K562 (cell line): ENCODE measurements at regions not wholly inside any gene's neighbourhood (a gene's known extent, or its start where the extent isn't known, plus 50 kb on each side); places are given as distances from the start of the nearest gene placed in this dataset.

ENCODE experiments used
- ATAC-seq: fragments of 200-7000 bp; cut with Tn5 transposase; 3 replicates; pipeline ENCODE4 v1.9.1; 2020; ENCODE audit warnings: moderate library complexity
- BruUV-seq: library from RNA; stranded (reverse); fragments of 400-500 nt; replicated peaks from 2 replicates; lab custom pipeline; 2021; lab: Mats Ljungman, UMichigan
- CTCF ChIA-PET: fragments of 300-600 bp; formaldehyde crosslinking; extraction: SDS; loops from one replicate; lab custom pipeline; 2021; ENCODE audit warnings: low intra/inter-chr PET ratio; lab: Yijun Ruan, JAX
- POLR2A ChIA-PET: fragments of 300-600, 350-650 bp; sonication (Branson Sonifier 250); formaldehyde crosslinking; extraction: SDS; loops from one replicate; lab custom pipeline; 2021; ENCODE audit warnings: antibody characterized with exemption, inconsistent platforms; lab: Yijun Ruan, JAX
- DNase-seq, 4 experiments: peaks; one replicate each; pipeline versions ENCODE4 v3.0.0 to v3.0.0-alpha.2; 2011 to 2018; ENCODE audit warnings: low spot score in 3 of 4, mixed read lengths in 3 of 4; ENCODE audit errors: extremely low read depth in 1 of 4
- FAIRE-seq: peaks from 2 replicates; lab custom pipeline; 2011; peaks lifted over from hg19 to GRCh38; lab: Jason Lieb, UNC
- H2AFZ ChIP-seq: 2 replicates; pipeline ENCODE4 v1.6.0; 2011; ENCODE audit warnings: low read depth, low read length, control low read depth, inconsistent platforms
- H3K27ac ChIP-seq: fragments of 200-600 bp; 3 replicates; pipeline ENCODE4 v1.8.0; 2011; ENCODE audit warnings: low read depth, mild to moderate bottlenecking, control low read depth, inconsistent platforms, low read length, moderate library complexity, mixed read lengths; ENCODE audit errors: extremely low read depth
- H3K27me3 ChIP-seq, 2 experiments: fragments of 300-600 bp in 1 of 2; 2 replicates in 1 of 2; 3 replicates in 1 of 2; pipeline versions ENCODE4 v1.6.0 to v1.8.0; 2011; ENCODE audit warnings: inconsistent platforms in 2 of 2, low read length in 2 of 2, mild to moderate bottlenecking in 1 of 2, mixed read lengths in 1 of 2, moderate library complexity in 1 of 2; ENCODE audit not compliant: control insufficient read depth in 2 of 2, insufficient read depth in 2 of 2
- H3K36me3 ChIP-seq: fragments of 300-600 bp; 3 replicates; pipeline ENCODE4 v1.8.0; 2011; ENCODE audit warnings: mild to moderate bottlenecking, low read length, inconsistent platforms; ENCODE audit not compliant: control insufficient read depth, insufficient read depth
- H3K4me1 ChIP-seq, 2 experiments: fragments of 200-600 bp in 1 of 2; replicated peaks in 1 of 2; 2 replicates in 1 of 2; 3 replicates in 1 of 2; pipeline versions ENCODE4 v1.5.1 to v1.8.0; 2011; ENCODE audit warnings: inconsistent platforms in 2 of 2, low read length in 2 of 2, mild to moderate bottlenecking in 1 of 2, mixed read lengths in 1 of 2, moderate library complexity in 1 of 2; ENCODE audit not compliant: control insufficient read depth in 2 of 2, insufficient read depth in 2 of 2
- H3K4me2 ChIP-seq: 2 replicates; pipeline ENCODE4 v1.6.1; 2011; ENCODE audit warnings: low read length, control low read depth, inconsistent platforms, mixed read lengths; ENCODE audit not compliant: insufficient read depth
- H3K4me3 ChIP-seq: fragments of 200-600 bp; sonication (generic), shearing (Covaris generic); 2 replicates; pipeline ENCODE4 v1.5.1; 2016; ENCODE audit warnings: control low read depth, inconsistent platforms
- H3K79me2 ChIP-seq: fragments of 200-600 bp; 3 replicates; pipeline ENCODE4 v1.8.0; 2011; ENCODE audit warnings: low read length, inconsistent platforms; ENCODE audit not compliant: control insufficient read depth, insufficient read depth
- H3K9ac ChIP-seq, 2 experiments: 2 replicates each; pipeline versions ENCODE4 v1.6.0 to v1.6.1; 2011; ENCODE audit warnings: low read depth in 2 of 2, low read length in 2 of 2, control low read depth in 1 of 2, inconsistent platforms in 1 of 2, mild to moderate bottlenecking in 1 of 2, mixed read lengths in 1 of 2; ENCODE audit not compliant: insufficient read depth in 1 of 2
- H3K9me1 ChIP-seq: one replicate; pipeline ENCODE4 v1.6.0; 2011; ENCODE audit warnings: inconsistent platforms, mild to moderate bottlenecking, low read length, moderate library complexity; ENCODE audit not compliant: control insufficient read depth, insufficient read depth
- H3K9me3 ChIP-seq: replicated peaks from 2 replicates; pipeline ENCODE4 v1.5.1; 2011; ENCODE audit warnings: low read depth, low read length, inconsistent platforms; ENCODE audit not compliant: control insufficient read depth, insufficient read depth
- H4K20me1 ChIP-seq: replicated peaks from 2 replicates; pipeline ENCODE4 v1.6.1; 2011; ENCODE audit warnings: low read length, inconsistent platforms, mixed read lengths; ENCODE audit not compliant: control insufficient read depth, insufficient read depth
- ARID2 ChIP-seq: fragments of 450-650 bp; IDR thresholded peaks from 2 replicates; pipeline ENCODE4 v1.6.1; 2017; ENCODE audit warnings: antibody characterized with exemption, mild to moderate bottlenecking
- EP400 ChIP-seq: fragments of 450-650 bp; IDR thresholded peaks from 2 replicates; pipeline ENCODE4 v1.6.1; 2017; ENCODE audit warnings: antibody characterized with exemption, mild to moderate bottlenecking, moderate library complexity
- ETV5 ChIP-seq: sonication (generic); formaldehyde crosslinking; IDR thresholded peaks from 2 replicates; pipeline ENCODE4 v1.4.0; 2020; ENCODE audit warnings: low read depth, mild to moderate bottlenecking, missing genetic modification reagents
- GATAD2A ChIP-seq: fragments of 450-650 bp; IDR thresholded peaks from 2 replicates; pipeline ENCODE4 v1.6.1; 2017
- HMGN3 ChIP-seq: IDR thresholded peaks from 2 replicates; pipeline ENCODE4 v1.6.1; 2011; ENCODE audit warnings: borderline replicate concordance, low read depth, mild to moderate bottlenecking, mixed read lengths, low read length; ENCODE audit not compliant: insufficient read length; ENCODE audit errors: extremely low read depth
- HOMEZ ChIP-seq: fragments of 250-450 bp; sonication (Bioruptor Pico); IDR thresholded peaks from 2 replicates; pipeline ENCODE4 v1.4.0; 2020; ENCODE audit warnings: mild to moderate bottlenecking, moderate library complexity
- KDM1A ChIP-seq, 2 experiments: fragments of 450-650 bp; IDR thresholded peaks; 2 replicates each; pipeline ENCODE4 v1.6.1; 2016; ENCODE audit warnings: mild to moderate bottlenecking in 2 of 2
- MEF2A ChIP-seq: IDR thresholded peaks from 2 replicates; pipeline ENCODE4 v1.6.1; 2011; ENCODE audit warnings: low read depth, mild to moderate bottlenecking, low read length, moderate library complexity; ENCODE audit not compliant: control insufficient read depth
- OTX1 ChIP-seq: fragments of 450-650 bp; formaldehyde crosslinking; IDR thresholded peaks from 2 replicates; pipeline ENCODE4 v1.4.0; 2022; ENCODE audit warnings: mild to moderate bottlenecking
- PURB ChIP-seq: sonication (generic); formaldehyde crosslinking; IDR thresholded peaks from 2 replicates; pipeline ENCODE4 v1.9.0; 2021; ENCODE audit warnings: low read depth, mild to moderate bottlenecking, missing genetic modification reagents
- ZBED1 ChIP-seq: IDR thresholded peaks from 2 replicates; pipeline ENCODE4 v1.6.1; 2014
- ZNF274 ChIP-seq: IDR thresholded peaks from 2 replicates; pipeline ENCODE4 v1.6.1; 2011; ENCODE audit warnings: low read depth, mild to moderate bottlenecking, low read length, moderate library complexity, borderline replicate concordance
- ZNF75A ChIP-seq: fragments of 450-650 bp; formaldehyde crosslinking; IDR thresholded peaks from 2 replicates; pipeline ENCODE4 v1.4.0; 2020; ENCODE audit warnings: mild to moderate bottlenecking
- WGBS: fragments of 100-300 bp; shearing (Covaris generic); methylation state at CpG from one replicate; pipeline ENCODE4 v1.1.6; 2016; ENCODE audit warnings: low coverage, mixed read lengths; ENCODE audit not compliant: insufficient coverage; ENCODE audit errors: missing lambda C conversion rate; 5-methylcytosine and 5-hydroxymethylcytosine counted together
- in situ Hi-C: fragments of 300-500 bp; cut with MboI; formaldehyde crosslinking; loops from 4 replicates; pipeline ENCODE4 v1.15.0; 2018; ENCODE audit warnings: inconsistent platforms, mixed read lengths
- intact Hi-C: fragments of 100-400 bp; cut with micrococcal nuclease; formaldehyde crosslinking; loops from 2 replicates; pipeline ENCODE4 v1.14.2; 2022
- TF ChIP-seq, protein P1 (sequence below): sonication (generic); formaldehyde crosslinking; IDR thresholded peaks from 2 replicates; pipeline ENCODE4 v1.8.1; 2022; ENCODE audit warnings: missing genetic modification reagents
- TF ChIP-seq, protein P2 (sequence below): sonication (generic); formaldehyde crosslinking; IDR thresholded peaks from 2 replicates; pipeline ENCODE4 v1.8.1; 2023; ENCODE audit warnings: mild to moderate bottlenecking, missing genetic modification reagents, moderate library complexity

DNA sequence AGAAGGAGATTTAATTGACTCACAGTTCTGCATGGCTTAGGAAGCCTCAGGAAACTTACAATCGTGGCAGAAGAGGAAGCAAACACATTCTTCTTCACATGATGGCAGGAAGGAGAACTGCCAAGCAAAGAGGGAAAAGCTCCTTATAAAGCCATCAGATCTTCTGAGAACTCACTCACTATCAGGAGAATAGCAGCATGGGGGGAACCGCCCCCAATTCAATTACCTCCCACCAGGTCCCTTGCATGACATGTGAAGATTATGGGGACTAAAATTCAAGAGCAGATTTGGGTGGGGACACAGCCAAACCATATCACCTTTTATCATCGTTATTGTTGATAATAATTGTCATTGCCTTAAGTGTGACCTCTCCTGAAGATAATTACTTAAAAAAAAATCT is 197.9 kb upstream of the SLC14A2 start:
- Histone ChIP-seq H4K20me1 (no peaks in the 10 kb centered on the region), H3K36me3 (no peaks in the 10 kb centered on the region), H3K4me3 (no peak overlapping the region), H2AFZ (no peak overlapping the region), H3K9me3 (no peaks in the 10 kb centered on the region), H3K4me2 (no peak overlapping the region), H3K27me3 (no peaks in the 10 kb centered on the region), H3K9me1 (no peaks in the 10 kb centered on the region), H3K79me2 (no peaks in the 10 kb centered on the region), H3K4me1 (no peaks in the 10 kb centered on the region), H3K27ac (no peak overlapping the region), H3K9ac (no peak overlapping the region)
- no peak for FAIRE-seq
- ChIA-PET CTCF (no interaction called here), POLR2A (no interaction called here)
- intact Hi-C loops: no loop called here
- no peak for ATAC-seq
- BruUV-seq: no TSS peak
- in situ Hi-C loops: no loop called here
- WGBS: 0% methylated on average over 3 of the region's 3 CpGs
- TF ChIP-seq ARID2: no peak
- no peak for TF ChIP-seq ZNF274
- TF ChIP-seq KDM1A (IDR thresholded peaks at IDR 0.05): no peak
- DNase-seq: no peak

DNA sequence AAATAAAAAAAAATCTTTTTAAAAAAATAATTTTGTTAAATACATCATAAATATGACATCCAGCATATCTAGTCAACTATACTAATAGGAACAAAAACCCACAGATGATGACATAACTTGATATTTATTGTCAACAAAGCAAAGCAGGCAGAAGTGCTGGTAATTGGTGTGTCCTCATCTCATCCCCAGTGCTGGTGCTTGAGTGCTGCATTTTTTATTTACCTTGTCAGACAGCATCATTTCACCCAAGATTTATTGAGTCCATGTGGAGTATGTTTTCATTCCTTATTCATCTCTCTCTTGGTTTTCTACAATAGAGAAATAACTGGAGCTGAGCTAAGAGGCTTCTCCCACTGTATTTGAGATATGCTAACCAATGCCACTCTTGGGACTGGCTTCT is 191.6 kb upstream of the SLC14A2 start:
- H3K27ac ChIP-seq: no peak overlapping the region
- ChIA-PET POLR2A (interaction anchor here (0.6 kb wide), 1 partner anchor 657 kb away, joined by 3 read pairs; no protein-coding TSS in a partner anchor), CTCF (no interaction called here)
- H3K4me2 ChIP-seq: no peak overlapping the region
- no peaks in the 10 kb centered on the region for H3K9me1 ChIP-seq
- no peaks in the 10 kb centered on the region for H3K79me2 ChIP-seq
- no peaks in the 10 kb centered on the region for H3K27me3 ChIP-seq
- no peaks in the 10 kb centered on the region for H4K20me1 ChIP-seq
- no peak overlapping the region for H2AFZ ChIP-seq
- intact Hi-C loops: no loop called here
- no peaks in the 10 kb centered on the region for H3K36me3 ChIP-seq
- H3K4me1 ChIP-seq: no peaks in the 10 kb centered on the region
- no peak for DNase-seq
- no peak for ATAC-seq
- no peak for FAIRE-seq
- no TSS peak for BruUV-seq
- no peaks in the 10 kb centered on the region for H3K9me3 ChIP-seq
- no peak overlapping the region for H3K9ac ChIP-seq
- in situ Hi-C loops: no loop called here
- H3K4me3 ChIP-seq: no peak overlapping the region
- no peak for TF ChIP-seq OTX1 (CRISPR knock-in tag)
- TF ChIP-seq HMGN3: no peak
- TF ChIP-seq, protein P1, sequence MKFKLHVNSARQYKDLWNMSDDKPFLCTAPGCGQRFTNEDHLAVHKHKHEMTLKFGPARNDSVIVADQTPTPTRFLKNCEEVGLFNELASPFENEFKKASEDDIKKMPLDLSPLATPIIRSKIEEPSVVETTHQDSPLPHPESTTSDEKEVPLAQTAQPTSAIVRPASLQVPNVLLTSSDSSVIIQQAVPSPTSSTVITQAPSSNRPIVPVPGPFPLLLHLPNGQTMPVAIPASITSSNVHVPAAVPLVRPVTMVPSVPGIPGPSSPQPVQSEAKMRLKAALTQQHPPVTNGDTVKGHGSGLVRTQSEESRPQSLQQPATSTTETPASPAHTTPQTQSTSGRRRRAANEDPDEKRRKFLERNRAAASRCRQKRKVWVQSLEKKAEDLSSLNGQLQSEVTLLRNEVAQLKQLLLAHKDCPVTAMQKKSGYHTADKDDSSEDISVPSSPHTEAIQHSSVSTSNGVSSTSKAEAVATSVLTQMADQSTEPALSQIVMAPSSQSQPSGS (CRISPR knock-in tag): no peak
- no peak for TF ChIP-seq GATAD2A
- no peak for TF ChIP-seq ZBED1
- no peak for TF ChIP-seq HOMEZ
- no peak for TF ChIP-seq EP400
- TF ChIP-seq, protein P2, sequence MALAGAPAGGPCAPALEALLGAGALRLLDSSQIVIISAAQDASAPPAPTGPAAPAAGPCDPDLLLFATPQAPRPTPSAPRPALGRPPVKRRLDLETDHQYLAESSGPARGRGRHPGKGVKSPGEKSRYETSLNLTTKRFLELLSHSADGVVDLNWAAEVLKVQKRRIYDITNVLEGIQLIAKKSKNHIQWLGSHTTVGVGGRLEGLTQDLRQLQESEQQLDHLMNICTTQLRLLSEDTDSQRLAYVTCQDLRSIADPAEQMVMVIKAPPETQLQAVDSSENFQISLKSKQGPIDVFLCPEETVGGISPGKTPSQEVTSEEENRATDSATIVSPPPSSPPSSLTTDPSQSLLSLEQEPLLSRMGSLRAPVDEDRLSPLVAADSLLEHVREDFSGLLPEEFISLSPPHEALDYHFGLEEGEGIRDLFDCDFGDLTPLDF: no peak
- TF ChIP-seq ETV5: no peak
- TF ChIP-seq PURB (CRISPR knock-in tag): no peak
- no peak for TF ChIP-seq MEF2A
- TF ChIP-seq ZNF75A (CRISPR knock-in tag): no peak
